Loucy (cell line): ENCODE measurements at regions not wholly inside any gene's neighbourhood (a gene's known extent, or its start where the extent isn't known, plus 50 kb on each side); places are given as distances from the start of the nearest gene placed in this dataset.

Experiments
- CTCF ChIP-seq: fragments of 200-600 bp; sonication (generic); conservative IDR thresholded peaks from 2 replicates; pipeline ENCODE4 v1.5.1; 2014; ENCODE audit warnings: mild to moderate bottlenecking, antibody characterized with exemption, low read length
- EZH2phosphoT487 ChIP-seq: fragments of 200-600 bp; IDR thresholded peaks from 2 replicates; pipeline ENCODE4 v1.6.1; 2018; ENCODE audit warnings: antibody characterized with exemption, mild to moderate bottlenecking, moderate library complexity, borderline replicate concordance

DNA sequence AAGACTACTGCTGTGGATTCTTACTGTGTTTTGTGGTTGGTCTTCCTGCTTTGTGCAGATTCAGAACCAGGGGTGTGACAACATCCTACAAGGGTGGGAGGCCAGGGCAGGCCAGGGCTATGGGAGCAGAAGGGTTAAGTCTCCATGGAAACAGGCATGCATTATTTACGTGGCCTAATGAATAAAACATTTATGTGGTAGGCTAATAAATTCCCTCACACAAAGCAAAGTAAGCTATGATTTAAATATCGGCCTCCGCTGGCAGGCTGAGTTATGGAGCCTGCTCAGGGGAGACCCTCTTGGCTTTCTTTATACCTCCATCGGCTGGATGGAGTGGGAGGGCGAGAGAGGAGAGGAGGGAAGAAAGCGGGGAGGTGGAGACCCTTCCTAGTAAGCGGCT, 230.3 kb upstream of the MVB12B start:
- TF ChIP-seq CTCF = no peak
- no peak for TF ChIP-seq EZH2phosphoT487
